Mesodermal cell (in vitro differentiated cells): ENCODE measurements at regions not wholly inside any gene's neighbourhood (a gene's known extent, or its start where the extent isn't known, plus 50 kb on each side); places are given as distances from the start of the nearest gene placed in this dataset.
"Not testable (repeated sequence)": the region's sequence is repeated elsewhere in the genome, so short reads cannot be mapped to it uniquely, and the experiment has no call there.

Source experiments
- H3K27ac ChIP-seq: 2 replicates; pipeline ENCODE4 v1.7.0; 2013; ENCODE audit warnings: mild to moderate bottlenecking, low read depth, low read length, moderate library complexity; ENCODE audit not compliant: severe bottlenecking
- H3K36me3 ChIP-seq: 2 replicates; pipeline ENCODE4 v1.7.1; 2013; ENCODE audit warnings: mild to moderate bottlenecking, low read length, moderate library complexity; ENCODE audit not compliant: control insufficient read depth, insufficient read depth
- H3K4me1 ChIP-seq: one replicate; pipeline ENCODE4 v1.7.1; 2013; ENCODE audit warnings: mild to moderate bottlenecking, low read length; ENCODE audit not compliant: insufficient read depth, control insufficient read depth, poor library complexity, severe bottlenecking
- H3K4me3 ChIP-seq: 2 replicates; pipeline ENCODE4 v1.7.0; 2013; ENCODE audit warnings: low read length, control low read depth, mild to moderate bottlenecking; ENCODE audit not compliant: insufficient read depth, poor library complexity, severe bottlenecking; ENCODE audit errors: extremely low read depth
- H3K9me3 ChIP-seq: 2 replicates; pipeline ENCODE4 v1.7.1; 2013; ENCODE audit warnings: mild to moderate bottlenecking, low read length, moderate library complexity; ENCODE audit not compliant: control insufficient read depth
- WGBS, 2 experiments: methylation state at CpG; one replicate each; pipeline ENCODE4 v1.1.5; 2013; ENCODE audit warnings: missing lambda C conversion rate in 2 of 2; ENCODE audit not compliant: insufficient coverage in 2 of 2; 5-methylcytosine and 5-hydroxymethylcytosine counted together

- not testable (repeated sequence) for H3K4me3 ChIP-seq, H3K36me3 ChIP-seq, H3K4me1 ChIP-seq, H3K27ac ChIP-seq, H3K9me3 ChIP-seq
- 81 to 83% methylated on average over 6 to 10 of the region's 11 CpGs for WGBS, 2 experiments
Observed at GRCh38 chr18:46229641-46230040, 125.5 kb downstream of the HAUS1 start.

GRCh38 chr18:46236156-46236555 lies 132.0 kb downstream of the HAUS1 start:
- H3K4me1 ChIP-seq, result no peaks in the 10 kb centered on the region
- H3K4me3 ChIP-seq, result no peak overlapping the region
- 92% methylated on average over 2 of the region's 4 CpGs; no CpG with 5 or more reads in 1 of the 2 experiments for WGBS, 2 experiments

GRCh38 chr18:46237891-46238290 lies 133.7 kb downstream of the HAUS1 start:
- Histone ChIP-seq H3K27ac (no peak overlapping the region), H3K4me3 (no peak overlapping the region), H3K9me3 (no peaks in the 10 kb centered on the region), H3K4me1 (no peaks in the 10 kb centered on the region), H3K36me3 (no peaks in the 10 kb centered on the region)
- no CpG with 5 or more reads among the region's 1 CpG for WGBS, 2 experiments

More at GRCh38 chr18:46236156-46236555, 132.0 kb downstream of the HAUS1 start:
- Histone ChIP-seq H3K9me3 (no peaks in the 10 kb centered on the region), H3K36me3 (no peaks in the 10 kb centered on the region), H3K27ac (no peak overlapping the region)

GRCh38 chr18:46239549-46239948 lies 135.4 kb downstream of the HAUS1 start:
- no peaks in the 10 kb centered on the region for H3K4me1 ChIP-seq

GRCh38 chr18:46239998-46240397 lies 135.8 kb downstream of the HAUS1 start:
- no peaks in the 10 kb centered on the region for H3K4me1 ChIP-seq
- H3K27ac ChIP-seq, result no peak overlapping the region
- no peak overlapping the region for H3K4me3 ChIP-seq
- 87% methylated on average over 3 of the region's 4 CpGs; no CpG with 5 or more reads in 1 of the 2 experiments for WGBS, 2 experiments
- no peaks in the 10 kb centered on the region for H3K9me3 ChIP-seq
- H3K36me3 ChIP-seq, result no peaks in the 10 kb centered on the region

More at GRCh38 chr18:46239549-46239948, 135.4 kb downstream of the HAUS1 start:
- H3K4me3 ChIP-seq, result no peak overlapping the region
- H3K9me3 ChIP-seq, result no peaks in the 10 kb centered on the region
- no peaks in the 10 kb centered on the region for H3K36me3 ChIP-seq
- H3K27ac ChIP-seq, result no peak overlapping the region

- not testable (repeated sequence) for H3K36me3 ChIP-seq, H3K4me3 ChIP-seq, H3K27ac ChIP-seq, H3K4me1 ChIP-seq, H3K9me3 ChIP-seq
- 100% methylated on average over 2 of the region's 7 CpGs; no CpG with 5 or more reads in 1 of the 2 experiments for WGBS, 2 experiments
Observed at GRCh38 chr18:46241393-46241792, 137.2 kb downstream of the HAUS1 start.

- Histone ChIP-seq H3K4me3 (no peak overlapping the region), H3K9me3 (no peaks in the 10 kb centered on the region), H3K4me1 (no peaks in the 10 kb centered on the region), H3K36me3 (no peaks in the 10 kb centered on the region), H3K27ac (no peak overlapping the region)
- WGBS, 2 experiments, result no CpG with 5 or more reads among the region's 6 CpGs
Observed at GRCh38 chr18:46242183-46242582, 138.0 kb downstream of the HAUS1 start.

GRCh38 chr18:46243095-46243494 lies 138.9 kb downstream of the HAUS1 start:
- no peak overlapping the region for H3K27ac ChIP-seq
- no peaks in the 10 kb centered on the region for H3K4me1 ChIP-seq
- WGBS, 2 experiments, result no CpG with 5 or more reads among the region's 1 CpG
- no peaks in the 10 kb centered on the region for H3K9me3 ChIP-seq
- H3K4me3 ChIP-seq, result no peak overlapping the region
- H3K36me3 ChIP-seq, result peaks cover 5% of the 10 kb centered on the region

- Histone ChIP-seq H3K4me3 (no peak overlapping the region), H3K27ac (no peak overlapping the region), H3K4me1 (no peaks in the 10 kb centered on the region), H3K9me3 (no peaks in the 10 kb centered on the region), H3K36me3 (peaks cover 6% of the 10 kb centered on the region)
- 100% methylated on average over 2 of the region's 3 CpGs; no CpG with 5 or more reads in 1 of the 2 experiments for WGBS, 2 experiments
Observed at GRCh38 chr18:46243673-46244072, 139.5 kb downstream of the HAUS1 start.

- H3K36me3 ChIP-seq, result peaks cover 6% of the 10 kb centered on the region
- peaks cover 13% of the 10 kb centered on the region for H3K4me1 ChIP-seq
- WGBS, 2 experiments, result 83 to 87% methylated on average over 1 to 2 of the region's 2 CpGs
- H3K27ac ChIP-seq, result no peak overlapping the region
- no peak overlapping the region for H3K4me3 ChIP-seq
- H3K9me3 ChIP-seq, result no peaks in the 10 kb centered on the region
Observed at GRCh38 chr18:46246101-46246500, 141.9 kb downstream of the HAUS1 start.

GRCh38 chr18:46247942-46248341 lies 143.8 kb downstream of the HAUS1 start:
- Histone ChIP-seq H3K36me3 (peaks cover 6% of the 10 kb centered on the region), H3K4me3 (no peak overlapping the region), H3K9me3 (no peaks in the 10 kb centered on the region), H3K27ac (no peak overlapping the region), H3K4me1 (peaks cover 13% of the 10 kb centered on the region)
- 92% methylated on average over 3 of the region's 3 CpGs for WGBS, 2 experiments
